Liver (tissue), 8 donors: ENCODE measurements at regions not wholly inside any gene's neighbourhood (a gene's known extent, or its start where the extent isn't known, plus 50 kb on each side); places are given as distances from the start of the nearest gene placed in this dataset.

Experiments
- DNase-seq: peaks from one replicate; pipeline ENCODE4 v3.0.0-alpha.2; 2017; ENCODE audit warnings: low spot score
- H3K27ac ChIP-seq, 2 donors: one replicate each; pipeline ENCODE4 v1.7.0; 2013; ENCODE audit warnings: inconsistent platforms in 2 of 2, low read length in 2 of 2, control low read depth in 1 of 2, low read depth in 1 of 2, mild to moderate bottlenecking in 1 of 2
- H3K27me3 ChIP-seq, 4 donors: one replicate each; pipeline versions ENCODE4 v1.6.1 to v1.7.0; 2013; ENCODE audit warnings: low read length in 3 of 4, inconsistent platforms in 1 of 4, mild to moderate bottlenecking in 1 of 4, moderate library complexity in 1 of 4; ENCODE audit not compliant: control insufficient read depth in 4 of 4, insufficient read depth in 4 of 4
- H3K36me3 ChIP-seq, 4 donors: one replicate each; pipeline versions ENCODE4 v1.6.1 to v1.7.0; 2013; ENCODE audit warnings: low read length in 3 of 4, mild to moderate bottlenecking in 3 of 4, low read depth in 1 of 4, moderate library complexity in 1 of 4; ENCODE audit not compliant: control insufficient read depth in 4 of 4, insufficient read depth in 3 of 4
- H3K4me1 ChIP-seq, 4 donors: one replicate each; pipeline versions ENCODE4 v1.6.1 to v1.7.0; 2013; ENCODE audit warnings: low read length in 3 of 4, mild to moderate bottlenecking in 3 of 4, moderate library complexity in 1 of 4; ENCODE audit not compliant: control insufficient read depth in 4 of 4, insufficient read depth in 4 of 4
- H3K4me3 ChIP-seq, 3 donors: one replicate each; pipeline versions ENCODE4 v1.6.1 to v1.7.0; 2013; ENCODE audit warnings: low read length in 3 of 3, control low read depth in 1 of 3, low read depth in 1 of 3, mild to moderate bottlenecking in 1 of 3
- H3K9ac ChIP-seq, 2 donors: one replicate each; pipeline ENCODE4 v1.7.0; 2013; ENCODE audit warnings: low read length in 2 of 2, mild to moderate bottlenecking in 2 of 2, moderate library complexity in 2 of 2, control low read depth in 1 of 2, low read depth in 1 of 2
- H3K9me3 ChIP-seq, 4 donors: one replicate each; pipeline versions ENCODE4 v1.6.1 to v1.7.0; 2013; ENCODE audit warnings: low read length in 3 of 4; ENCODE audit not compliant: control insufficient read depth in 4 of 4
- FOXA1 ChIP-seq: IDR thresholded peaks from 2 replicates; pipeline ENCODE4 v1.6.1; 2016; ENCODE audit warnings: antibody characterized with exemption
- HNF4A ChIP-seq, 2 donors: conservative IDR thresholded peaks; 2 replicates each; pipeline ENCODE4 v1.6.1; 2016; ENCODE audit warnings: antibody characterized with exemption in 2 of 2, mild to moderate bottlenecking in 2 of 2
- HNF4G ChIP-seq: IDR thresholded peaks from 2 replicates; pipeline ENCODE4 v1.6.1; 2016; ENCODE audit warnings: antibody characterized with exemption
- JUND ChIP-seq, 2 donors: IDR thresholded peaks; 2 replicates each; pipeline ENCODE4 v1.6.1; 2016; ENCODE audit warnings: antibody characterized with exemption in 2 of 2
- NR2F2 ChIP-seq: IDR thresholded peaks from 2 replicates; pipeline ENCODE4 v1.6.1; 2016; ENCODE audit warnings: antibody characterized with exemption
- SP1 ChIP-seq: IDR thresholded peaks from 2 replicates; pipeline ENCODE4 v1.6.1; 2018; ENCODE audit warnings: antibody characterized with exemption, mild to moderate bottlenecking
- YY1 ChIP-seq: IDR thresholded peaks from 2 replicates; pipeline ENCODE4 v1.6.1; 2016; ENCODE audit warnings: antibody characterized with exemption, mild to moderate bottlenecking
- WGBS: extraction: QIAGEN DNeasy Blood & Tissue Kit; methylation state at CpG from one replicate; pipeline ENCODE4 v1.1.7; 2013; 5-methylcytosine and 5-hydroxymethylcytosine counted together
- TF ChIP-seq, protein P1 (sequence below): IDR thresholded peaks from 2 replicates; pipeline ENCODE4 v1.6.1; 2016; ENCODE audit warnings: antibody characterized with exemption
- TF ChIP-seq, protein P2 (sequence below): IDR thresholded peaks from 2 replicates; pipeline ENCODE4 v1.6.1; 2016; ENCODE audit warnings: antibody characterized with exemption
- TF ChIP-seq, protein P3 (sequence below): fragments of 150-350 bp; IDR thresholded peaks from 2 replicates; pipeline ENCODE4 v1.5.1; 2017; ENCODE audit warnings: improper control_type of control experiment, low read depth, low read length; ENCODE audit not compliant: missing input control
- TF ChIP-seq, protein P4 (sequence below): IDR thresholded peaks from 2 replicates; pipeline ENCODE4 v1.6.1; 2016; ENCODE audit warnings: antibody characterized with exemption, mild to moderate bottlenecking
- donor health status: healthy.
- donor health status: healthy.
- donor health status: healthy.
- donor health status: healthy.
- donor health status: healthy.

DNA sequence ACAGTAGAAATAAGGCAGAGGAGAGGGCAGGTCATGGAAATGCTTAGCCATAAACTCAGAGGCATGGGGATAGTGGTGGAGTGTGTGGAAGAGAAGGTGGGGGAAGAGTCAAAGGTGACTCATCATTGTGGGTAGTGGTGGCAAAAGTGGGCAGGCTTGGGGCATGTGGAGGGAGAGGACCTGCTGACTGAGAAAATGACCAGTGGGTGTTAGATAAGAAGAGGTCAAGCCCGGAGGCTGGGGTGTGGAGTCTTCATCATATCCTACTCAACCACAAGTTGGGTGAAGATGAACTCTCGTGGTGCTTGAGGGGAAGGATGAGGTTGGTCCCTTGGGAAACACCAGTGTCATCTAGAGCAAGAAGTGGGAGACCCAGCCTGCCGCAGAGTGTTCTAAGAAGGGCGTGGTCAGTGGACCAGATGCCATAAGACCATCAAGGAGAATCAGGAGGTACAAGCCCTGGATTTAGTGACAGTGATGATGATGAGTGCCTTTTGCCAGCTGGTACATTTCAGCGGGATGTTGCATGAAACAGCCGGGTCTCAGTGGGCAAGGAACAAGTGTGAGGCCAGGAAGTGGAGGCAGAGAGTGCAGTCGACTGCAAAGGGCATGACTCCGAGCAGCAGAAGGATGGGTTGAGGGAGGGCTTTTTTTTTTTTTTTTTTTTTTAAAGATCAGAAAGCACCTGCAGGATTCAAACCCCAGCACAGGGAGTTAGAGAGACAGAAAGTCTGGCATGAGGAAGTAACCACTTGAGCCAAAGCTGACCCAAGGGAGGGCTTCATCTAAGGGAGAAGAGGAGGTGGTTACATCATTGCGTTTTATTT lies 122.6 kb upstream of the SPRED2 start:
- DNase-seq: no peak
- WGBS: 82% methylated on average over 9 of the region's 9 CpGs
- TF ChIP-seq YY1 (no peak), FOXA1 (no peak), HNF4A (conservative IDR thresholded peaks at IDR 0.05) (no peak), HNF4G (no peak), SP1 (no peak), JUND (IDR thresholded peaks at IDR 0.05) (no peak), NR2F2 (no peak)
- TF ChIP-seq, protein P1, sequence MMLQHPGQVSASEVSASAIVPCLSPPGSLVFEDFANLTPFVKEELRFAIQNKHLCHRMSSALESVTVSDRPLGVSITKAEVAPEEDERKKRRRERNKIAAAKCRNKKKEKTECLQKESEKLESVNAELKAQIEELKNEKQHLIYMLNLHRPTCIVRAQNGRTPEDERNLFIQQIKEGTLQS: no peak
- TF ChIP-seq, protein P2, sequence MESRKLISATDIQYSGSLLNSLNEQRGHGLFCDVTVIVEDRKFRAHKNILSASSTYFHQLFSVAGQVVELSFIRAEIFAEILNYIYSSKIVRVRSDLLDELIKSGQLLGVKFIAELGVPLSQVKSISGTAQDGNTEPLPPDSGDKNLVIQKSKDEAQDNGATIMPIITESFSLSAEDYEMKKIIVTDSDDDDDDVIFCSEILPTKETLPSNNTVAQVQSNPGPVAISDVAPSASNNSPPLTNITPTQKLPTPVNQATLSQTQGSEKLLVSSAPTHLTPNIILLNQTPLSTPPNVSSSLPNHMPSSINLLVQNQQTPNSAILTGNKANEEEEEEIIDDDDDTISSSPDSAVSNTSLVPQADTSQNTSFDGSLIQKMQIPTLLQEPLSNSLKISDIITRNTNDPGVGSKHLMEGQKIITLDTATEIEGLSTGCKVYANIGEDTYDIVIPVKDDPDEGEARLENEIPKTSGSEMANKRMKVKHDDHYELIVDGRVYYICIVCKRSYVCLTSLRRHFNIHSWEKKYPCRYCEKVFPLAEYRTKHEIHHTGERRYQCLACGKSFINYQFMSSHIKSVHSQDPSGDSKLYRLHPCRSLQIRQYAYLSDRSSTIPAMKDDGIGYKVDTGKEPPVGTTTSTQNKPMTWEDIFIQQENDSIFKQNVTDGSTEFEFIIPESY: no peak
- TF ChIP-seq, protein P3, sequence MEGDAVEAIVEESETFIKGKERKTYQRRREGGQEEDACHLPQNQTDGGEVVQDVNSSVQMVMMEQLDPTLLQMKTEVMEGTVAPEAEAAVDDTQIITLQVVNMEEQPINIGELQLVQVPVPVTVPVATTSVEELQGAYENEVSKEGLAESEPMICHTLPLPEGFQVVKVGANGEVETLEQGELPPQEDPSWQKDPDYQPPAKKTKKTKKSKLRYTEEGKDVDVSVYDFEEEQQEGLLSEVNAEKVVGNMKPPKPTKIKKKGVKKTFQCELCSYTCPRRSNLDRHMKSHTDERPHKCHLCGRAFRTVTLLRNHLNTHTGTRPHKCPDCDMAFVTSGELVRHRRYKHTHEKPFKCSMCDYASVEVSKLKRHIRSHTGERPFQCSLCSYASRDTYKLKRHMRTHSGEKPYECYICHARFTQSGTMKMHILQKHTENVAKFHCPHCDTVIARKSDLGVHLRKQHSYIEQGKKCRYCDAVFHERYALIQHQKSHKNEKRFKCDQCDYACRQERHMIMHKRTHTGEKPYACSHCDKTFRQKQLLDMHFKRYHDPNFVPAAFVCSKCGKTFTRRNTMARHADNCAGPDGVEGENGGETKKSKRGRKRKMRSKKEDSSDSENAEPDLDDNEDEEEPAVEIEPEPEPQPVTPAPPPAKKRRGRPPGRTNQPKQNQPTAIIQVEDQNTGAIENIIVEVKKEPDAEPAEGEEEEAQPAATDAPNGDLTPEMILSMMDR: no peak
- TF ChIP-seq, protein P4, sequence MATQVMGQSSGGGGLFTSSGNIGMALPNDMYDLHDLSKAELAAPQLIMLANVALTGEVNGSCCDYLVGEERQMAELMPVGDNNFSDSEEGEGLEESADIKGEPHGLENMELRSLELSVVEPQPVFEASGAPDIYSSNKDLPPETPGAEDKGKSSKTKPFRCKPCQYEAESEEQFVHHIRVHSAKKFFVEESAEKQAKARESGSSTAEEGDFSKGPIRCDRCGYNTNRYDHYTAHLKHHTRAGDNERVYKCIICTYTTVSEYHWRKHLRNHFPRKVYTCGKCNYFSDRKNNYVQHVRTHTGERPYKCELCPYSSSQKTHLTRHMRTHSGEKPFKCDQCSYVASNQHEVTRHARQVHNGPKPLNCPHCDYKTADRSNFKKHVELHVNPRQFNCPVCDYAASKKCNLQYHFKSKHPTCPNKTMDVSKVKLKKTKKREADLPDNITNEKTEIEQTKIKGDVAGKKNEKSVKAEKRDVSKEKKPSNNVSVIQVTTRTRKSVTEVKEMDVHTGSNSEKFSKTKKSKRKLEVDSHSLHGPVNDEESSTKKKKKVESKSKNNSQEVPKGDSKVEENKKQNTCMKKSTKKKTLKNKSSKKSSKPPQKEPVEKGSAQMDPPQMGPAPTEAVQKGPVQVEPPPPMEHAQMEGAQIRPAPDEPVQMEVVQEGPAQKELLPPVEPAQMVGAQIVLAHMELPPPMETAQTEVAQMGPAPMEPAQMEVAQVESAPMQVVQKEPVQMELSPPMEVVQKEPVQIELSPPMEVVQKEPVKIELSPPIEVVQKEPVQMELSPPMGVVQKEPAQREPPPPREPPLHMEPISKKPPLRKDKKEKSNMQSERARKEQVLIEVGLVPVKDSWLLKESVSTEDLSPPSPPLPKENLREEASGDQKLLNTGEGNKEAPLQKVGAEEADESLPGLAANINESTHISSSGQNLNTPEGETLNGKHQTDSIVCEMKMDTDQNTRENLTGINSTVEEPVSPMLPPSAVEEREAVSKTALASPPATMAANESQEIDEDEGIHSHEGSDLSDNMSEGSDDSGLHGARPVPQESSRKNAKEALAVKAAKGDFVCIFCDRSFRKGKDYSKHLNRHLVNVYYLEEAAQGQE: no peak

DNA sequence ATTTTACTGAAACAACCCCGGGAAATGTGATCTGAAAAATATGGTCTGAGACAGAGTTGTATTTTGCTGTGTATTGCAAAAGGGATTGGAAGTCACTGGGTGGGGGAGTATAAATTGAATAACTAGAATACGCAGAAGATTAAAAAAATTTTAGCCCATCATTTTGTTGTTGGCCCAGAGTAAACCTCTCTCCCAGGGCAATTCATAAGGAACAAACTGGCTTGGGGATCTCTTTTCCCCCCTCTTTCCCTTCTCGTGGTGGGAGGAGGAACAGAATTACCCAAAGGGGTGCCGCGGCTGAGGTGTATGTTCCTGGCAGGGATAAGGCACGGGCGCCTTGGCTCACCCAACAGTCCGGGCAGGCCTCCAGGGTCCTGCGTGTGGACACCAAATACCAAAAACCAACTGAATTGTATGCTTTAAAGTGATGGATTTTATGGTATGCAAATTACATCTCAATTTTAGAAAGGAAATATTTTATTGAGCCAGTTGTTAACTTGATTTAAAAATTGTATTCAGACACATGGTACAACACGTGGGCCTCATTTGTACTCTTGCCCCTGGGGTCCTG lies 121.2 kb upstream of the SPRED2 start:
- TF ChIP-seq HNF4A (conservative IDR thresholded peaks at IDR 0.05): no peak
- WGBS: 36% methylated on average over 10 of the region's 10 CpGs
- H3K4me1 ChIP-seq: peaks cover 0 to 6% (median 2%) of the 10 kb centered on the region in 4 donors
- peak overlapping the region in 1 of 3 donors; percentile 19 for H3K4me3 ChIP-seq
- no peak for DNase-seq
- no peaks in the 10 kb centered on the region for H3K36me3 ChIP-seq
- H3K27ac ChIP-seq: no peak overlapping the region
- no peaks in the 10 kb centered on the region for H3K27me3 ChIP-seq
- H3K9ac ChIP-seq: no peak overlapping the region
- H3K9me3 ChIP-seq: no peaks in the 10 kb centered on the region

More for the DNA sequence above, 122.6 kb upstream of the SPRED2 start:
- H3K4me1 ChIP-seq: peaks cover 0 to 6% (median 2%) of the 10 kb centered on the region in 4 donors
- no peak overlapping the region for H3K9ac ChIP-seq
- no peak overlapping the region for H3K4me3 ChIP-seq
- no peaks in the 10 kb centered on the region for H3K27me3 ChIP-seq
- no peaks in the 10 kb centered on the region for H3K9me3 ChIP-seq
- H3K36me3 ChIP-seq: no peaks in the 10 kb centered on the region
- no peak overlapping the region for H3K27ac ChIP-seq
